Peyer's patch (tissue), 4 donors: ENCODE measurements at regions not wholly inside any gene's neighbourhood (a gene's known extent, or its start where the extent isn't known, plus 50 kb on each side); places are given as distances from the start of the nearest gene placed in this dataset.
"Not testable (repeated sequence)": the region's sequence is repeated elsewhere in the genome, so short reads cannot be mapped to it uniquely, and the experiment has no call there.

Experiments
- POLR2A ChIP-seq, 2 donors: fragments of 450-650 bp; IDR thresholded peaks; one replicate each; pipeline ENCODE4 v1.5.1; 2017; ENCODE audit warnings: antibody characterized with exemption in 2 of 2, mild to moderate bottlenecking in 2 of 2, moderate library complexity in 2 of 2
- TF ChIP-seq, protein P1 (sequence below), 6 experiments: fragments of 450-650 bp in 4 of 6; fragments of 200-600 bp in 2 of 6; sonication (generic) in 1 of 6; IDR thresholded peaks; one replicate each; pipeline ENCODE4 v1.5.1; 2017 to 2019; ENCODE audit warnings: antibody characterized with exemption in 6 of 6, mild to moderate bottlenecking in 3 of 6, moderate library complexity in 1 of 6

DNA sequence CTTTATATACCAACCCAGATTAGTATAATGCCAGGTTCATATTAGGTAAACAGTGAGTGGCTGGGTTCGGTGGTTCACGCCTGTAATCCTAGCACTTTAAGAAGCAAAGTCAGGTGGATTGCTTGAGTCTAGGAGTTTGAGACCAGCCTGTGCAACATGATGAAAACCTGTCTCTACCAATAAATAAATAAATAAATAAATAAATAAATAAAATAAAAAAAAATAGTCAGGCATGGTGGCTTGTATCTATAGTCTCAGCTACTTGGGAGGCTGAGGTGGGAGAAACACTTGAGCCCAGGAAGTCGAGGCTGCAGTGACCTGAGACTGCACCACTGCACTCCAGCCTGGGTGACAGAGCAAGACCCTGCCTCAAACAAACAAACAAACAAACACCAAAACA is 96.9 kb downstream of the CTH start:
- TF ChIP-seq, protein P1, sequence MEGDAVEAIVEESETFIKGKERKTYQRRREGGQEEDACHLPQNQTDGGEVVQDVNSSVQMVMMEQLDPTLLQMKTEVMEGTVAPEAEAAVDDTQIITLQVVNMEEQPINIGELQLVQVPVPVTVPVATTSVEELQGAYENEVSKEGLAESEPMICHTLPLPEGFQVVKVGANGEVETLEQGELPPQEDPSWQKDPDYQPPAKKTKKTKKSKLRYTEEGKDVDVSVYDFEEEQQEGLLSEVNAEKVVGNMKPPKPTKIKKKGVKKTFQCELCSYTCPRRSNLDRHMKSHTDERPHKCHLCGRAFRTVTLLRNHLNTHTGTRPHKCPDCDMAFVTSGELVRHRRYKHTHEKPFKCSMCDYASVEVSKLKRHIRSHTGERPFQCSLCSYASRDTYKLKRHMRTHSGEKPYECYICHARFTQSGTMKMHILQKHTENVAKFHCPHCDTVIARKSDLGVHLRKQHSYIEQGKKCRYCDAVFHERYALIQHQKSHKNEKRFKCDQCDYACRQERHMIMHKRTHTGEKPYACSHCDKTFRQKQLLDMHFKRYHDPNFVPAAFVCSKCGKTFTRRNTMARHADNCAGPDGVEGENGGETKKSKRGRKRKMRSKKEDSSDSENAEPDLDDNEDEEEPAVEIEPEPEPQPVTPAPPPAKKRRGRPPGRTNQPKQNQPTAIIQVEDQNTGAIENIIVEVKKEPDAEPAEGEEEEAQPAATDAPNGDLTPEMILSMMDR (IDR thresholded peaks at IDR 0.05): not testable (repeated sequence)
- not testable (repeated sequence) for TF ChIP-seq POLR2A (IDR thresholded peaks at IDR 0.05)
